ENCODE measurements at regions not wholly inside any gene's neighbourhood (a gene's known extent, or its start where the extent isn't known, plus 50 kb on each side); places are given as distances from the start of the nearest gene placed in this dataset.

- Histone ChIP-seq H3K27ac (ENCODE audit: low read depth in 1 of 2, low read length in 2 of 2) (no peak overlapping the region), H3K4me1 (ENCODE audit: control insufficient read depth in 4 of 4, insufficient read depth in 4 of 4, low read length in 3 of 4) (no peaks in the 10 kb centered on the region), H3K9me3 (ENCODE audit: control insufficient read depth in 4 of 4, low read length in 3 of 4) (no peaks in the 10 kb centered on the region), H3K36me3 (ENCODE audit: control insufficient read depth in 4 of 4, insufficient read depth in 3 of 4, low read depth in 1 of 4, low read length in 3 of 4) (no peaks in the 10 kb centered on the region), H3K4me3 (ENCODE audit: low read depth in 1 of 3, low read length in 3 of 3) (no peak overlapping the region), H3K9ac (ENCODE audit: low read depth in 1 of 2, low read length in 2 of 2) (no peak overlapping the region), H3K27me3 (ENCODE audit: control insufficient read depth in 4 of 4, insufficient read depth in 4 of 4, low read length in 3 of 4) (no peaks in the 10 kb centered on the region)
- peak; percentile 1 for DNase-seq (ENCODE audit: low spot score)
- 68% methylated on average over 2 of the region's 2 CpGs for WGBS
- TF ChIP-seq EGR1 (IDR thresholded peaks at IDR 0.05; ENCODE audit: low read depth in 2 of 2) (no peak), HNF4G (IDR thresholded peaks at IDR 0.05) (no peak), FOXA1 (IDR thresholded peaks at IDR 0.05) (no peak), RAD21 (IDR thresholded peaks at IDR 0.05) (no peak), FOXA2 (IDR thresholded peaks at IDR 0.05) (no peak), TAF1 (conservative IDR thresholded peaks at IDR 0.05) (no peak), JUND (IDR thresholded peaks at IDR 0.05) (no peak), RXRA (IDR thresholded peaks at IDR 0.05) (no peak), GABPA (IDR thresholded peaks at IDR 0.05 in 1 of 2, conservative IDR thresholded peaks at IDR 0.05 in 1 of 2) (no peak)
These were observed 452.7 kb upstream of the HS6ST1 start for GRCh38 chr2:128771401-128771800.

GRCh38 chr2:128772671-128773070 is 454.0 kb upstream of the HS6ST1 start:
- H3K27me3 ChIP-seq (ENCODE audit: control insufficient read depth in 4 of 4, insufficient read depth in 4 of 4, low read length in 3 of 4) = no peaks in the 10 kb centered on the region
- no peaks in the 10 kb centered on the region for H3K9me3 ChIP-seq (ENCODE audit: control insufficient read depth in 4 of 4, low read length in 3 of 4)
- WGBS = 76% methylated on average over 4 of the region's 4 CpGs
- no peak for TF ChIP-seq RXRA (IDR thresholded peaks at IDR 0.05)
- no peak for TF ChIP-seq EGR1 (IDR thresholded peaks at IDR 0.05; ENCODE audit: low read depth in 2 of 2)
- no peak for TF ChIP-seq JUND (IDR thresholded peaks at IDR 0.05)
- TF ChIP-seq FOXA1 (IDR thresholded peaks at IDR 0.05) = no peak
- TF ChIP-seq GABPA (IDR thresholded peaks at IDR 0.05 in 1 of 2, conservative IDR thresholded peaks at IDR 0.05 in 1 of 2) = no peak
- TF ChIP-seq TAF1 (conservative IDR thresholded peaks at IDR 0.05) = no peak
- no peak for TF ChIP-seq RAD21 (IDR thresholded peaks at IDR 0.05)
- no peak for TF ChIP-seq CTCF (IDR thresholded peaks at IDR 0.05; ENCODE audit: low read depth, low read length, missing input control)
- no peak for TF ChIP-seq SP1 (IDR thresholded peaks at IDR 0.05)
- H3K4me3 ChIP-seq (ENCODE audit: low read depth in 1 of 3, low read length in 3 of 3) = no peak overlapping the region
- no peaks in the 10 kb centered on the region for H3K4me1 ChIP-seq (ENCODE audit: control insufficient read depth in 4 of 4, insufficient read depth in 4 of 4, low read length in 3 of 4)
- H3K9ac ChIP-seq (ENCODE audit: low read depth in 1 of 2, low read length in 2 of 2) = no peak overlapping the region
- DNase-seq (ENCODE audit: low spot score) = peak; percentile 21
- no peaks in the 10 kb centered on the region for H3K36me3 ChIP-seq (ENCODE audit: control insufficient read depth in 4 of 4, insufficient read depth in 3 of 4, low read depth in 1 of 4, low read length in 3 of 4)
- H3K27ac ChIP-seq (ENCODE audit: low read depth in 1 of 2, low read length in 2 of 2) = no peak overlapping the region

- Histone ChIP-seq H3K9ac (ENCODE audit: low read depth in 1 of 2, low read length in 2 of 2) (no peak overlapping the region), H3K36me3 (ENCODE audit: control insufficient read depth in 4 of 4, insufficient read depth in 3 of 4, low read depth in 1 of 4, low read length in 3 of 4) (no peaks in the 10 kb centered on the region), H3K4me1 (ENCODE audit: control insufficient read depth in 4 of 4, insufficient read depth in 4 of 4, low read length in 3 of 4) (no peaks in the 10 kb centered on the region), H3K27me3 (ENCODE audit: control insufficient read depth in 4 of 4, insufficient read depth in 4 of 4, low read length in 3 of 4) (no peaks in the 10 kb centered on the region), H3K27ac (ENCODE audit: low read depth in 1 of 2, low read length in 2 of 2) (no peak overlapping the region), H3K9me3 (ENCODE audit: control insufficient read depth in 4 of 4, low read length in 3 of 4) (no peaks in the 10 kb centered on the region), H3K4me3 (ENCODE audit: low read depth in 1 of 3, low read length in 3 of 3) (no peak overlapping the region)
- 85% methylated on average over 16 of the region's 16 CpGs for WGBS
- TF ChIP-seq RAD21 (IDR thresholded peaks at IDR 0.05) (no peak), MAX (IDR thresholded peaks at IDR 0.05) (no peak)
- peak; percentile 9 for DNase-seq (ENCODE audit: low spot score)
These were observed 455.1 kb upstream of the HS6ST1 start for GRCh38 chr2:128773641-128774319.

Measured in liver (tissue), 8 donors.